IPS-20b (cell line): ENCODE measurements at regions not wholly inside any gene's neighbourhood (a gene's known extent, or its start where the extent isn't known, plus 50 kb on each side); places are given as distances from the start of the nearest gene placed in this dataset.

Source experiments
- H3K27ac ChIP-seq: one replicate; pipeline ENCODE4 v1.5.1; 2013; ENCODE audit warnings: low read length
- H3K27me3 ChIP-seq: 2 replicates; pipeline ENCODE4 v1.6.1; 2013; ENCODE audit warnings: mild to moderate bottlenecking, low read length, inconsistent platforms; ENCODE audit not compliant: insufficient read depth
- H3K36me3 ChIP-seq: 2 replicates; pipeline ENCODE4 v1.6.1; 2013; ENCODE audit warnings: low read depth, mild to moderate bottlenecking, inconsistent platforms, low read length, moderate library complexity; ENCODE audit not compliant: insufficient read depth
- H3K4me1 ChIP-seq: 2 replicates; pipeline ENCODE4 v1.6.1; 2013; ENCODE audit warnings: mild to moderate bottlenecking, control low read depth, inconsistent platforms, low read length, moderate library complexity; ENCODE audit not compliant: insufficient read depth
- H3K4me3 ChIP-seq: 2 replicates; pipeline ENCODE4 v1.5.1; 2013; ENCODE audit warnings: mild to moderate bottlenecking, low read length, inconsistent platforms
- H3K9ac ChIP-seq: 2 replicates; pipeline ENCODE4 v1.6.1; 2013; ENCODE audit warnings: low read depth, mild to moderate bottlenecking, inconsistent platforms, low read length, moderate library complexity
- H3K9me3 ChIP-seq: 2 replicates; pipeline ENCODE4 v1.6.1; 2013; ENCODE audit warnings: mild to moderate bottlenecking, low read depth, low read length, inconsistent platforms; ENCODE audit not compliant: insufficient read depth

GRCh38 chr13:86681223-86681622, 882.0 kb upstream of the SLITRK6 start:
- no peaks in the 10 kb centered on the region for H3K36me3 ChIP-seq
- H3K4me1 ChIP-seq = no peaks in the 10 kb centered on the region
- no peaks in the 10 kb centered on the region for H3K27me3 ChIP-seq
- H3K9ac ChIP-seq = no peak overlapping the region
- no peaks in the 10 kb centered on the region for H3K9me3 ChIP-seq
- H3K4me3 ChIP-seq = no peak overlapping the region
- no peak overlapping the region for H3K27ac ChIP-seq

GRCh38 chr13:86684402-86684801, 885.2 kb upstream of the SLITRK6 start:
- no peaks in the 10 kb centered on the region for H3K36me3 ChIP-seq
- no peak overlapping the region for H3K9ac ChIP-seq
- no peaks in the 10 kb centered on the region for H3K27me3 ChIP-seq
- H3K4me3 ChIP-seq = no peak overlapping the region
- no peaks in the 10 kb centered on the region for H3K4me1 ChIP-seq
- no peak overlapping the region for H3K27ac ChIP-seq
- H3K9me3 ChIP-seq = no peaks in the 10 kb centered on the region

- H3K27me3 ChIP-seq = no peaks in the 10 kb centered on the region
- no peaks in the 10 kb centered on the region for H3K4me1 ChIP-seq
- no peaks in the 10 kb centered on the region for H3K9me3 ChIP-seq
- H3K4me3 ChIP-seq = no peak overlapping the region
- H3K27ac ChIP-seq = no peak overlapping the region
- H3K9ac ChIP-seq = no peak overlapping the region
- no peaks in the 10 kb centered on the region for H3K36me3 ChIP-seq
Measured at GRCh38 chr13:86689911-86690310, 890.7 kb upstream of the SLITRK6 start.

GRCh38 chr13:86692291-86692690, 893.1 kb upstream of the SLITRK6 start:
- Histone ChIP-seq H3K36me3 (no peaks in the 10 kb centered on the region), H3K4me1 (no peaks in the 10 kb centered on the region), H3K27me3 (no peaks in the 10 kb centered on the region), H3K9me3 (no peaks in the 10 kb centered on the region), H3K9ac (no peak overlapping the region), H3K27ac (no peak overlapping the region), H3K4me3 (no peak overlapping the region)

- Histone ChIP-seq H3K27me3 (no peaks in the 10 kb centered on the region), H3K36me3 (no peaks in the 10 kb centered on the region), H3K9ac (no peak overlapping the region), H3K4me3 (no peak overlapping the region), H3K27ac (no peak overlapping the region), H3K4me1 (no peaks in the 10 kb centered on the region), H3K9me3 (no peaks in the 10 kb centered on the region)
Measured at GRCh38 chr13:86710013-86710412, 910.8 kb upstream of the SLITRK6 start.

- Histone ChIP-seq H3K4me3 (no peak overlapping the region), H3K9me3 (no peaks in the 10 kb centered on the region), H3K9ac (no peak overlapping the region), H3K27ac (no peak overlapping the region), H3K27me3 (no peaks in the 10 kb centered on the region), H3K4me1 (no peaks in the 10 kb centered on the region), H3K36me3 (no peaks in the 10 kb centered on the region)
Measured at GRCh38 chr13:86710896-86711295, 911.7 kb upstream of the SLITRK6 start.

GRCh38 chr13:86714495-86714894, 915.3 kb upstream of the SLITRK6 start:
- no peaks in the 10 kb centered on the region for H3K4me1 ChIP-seq
- no peaks in the 10 kb centered on the region for H3K27me3 ChIP-seq
- H3K27ac ChIP-seq = no peak overlapping the region
- no peak overlapping the region for H3K4me3 ChIP-seq
- H3K9me3 ChIP-seq = no peaks in the 10 kb centered on the region
- no peaks in the 10 kb centered on the region for H3K36me3 ChIP-seq
- no peak overlapping the region for H3K9ac ChIP-seq

GRCh38 chr13:86725105-86725504, 925.9 kb upstream of the SLITRK6 start:
- H3K9ac ChIP-seq = no peak overlapping the region
- no peaks in the 10 kb centered on the region for H3K4me1 ChIP-seq
- H3K4me3 ChIP-seq = no peak overlapping the region
- no peak overlapping the region for H3K27ac ChIP-seq
- no peaks in the 10 kb centered on the region for H3K9me3 ChIP-seq
- no peaks in the 10 kb centered on the region for H3K27me3 ChIP-seq
- H3K36me3 ChIP-seq = no peaks in the 10 kb centered on the region

GRCh38 chr13:86729206-86729605, 930.0 kb upstream of the SLITRK6 start:
- no peaks in the 10 kb centered on the region for H3K9me3 ChIP-seq
- H3K27me3 ChIP-seq = no peaks in the 10 kb centered on the region
- H3K4me1 ChIP-seq = no peaks in the 10 kb centered on the region
- no peak overlapping the region for H3K27ac ChIP-seq
- H3K4me3 ChIP-seq = no peak overlapping the region
- no peaks in the 10 kb centered on the region for H3K36me3 ChIP-seq
- H3K9ac ChIP-seq = no peak overlapping the region

GRCh38 chr13:86731987-86732386, 932.8 kb upstream of the SLITRK6 start:
- no peaks in the 10 kb centered on the region for H3K27me3 ChIP-seq
- H3K27ac ChIP-seq = no peak overlapping the region
- no peaks in the 10 kb centered on the region for H3K36me3 ChIP-seq
- no peaks in the 10 kb centered on the region for H3K9me3 ChIP-seq
- H3K4me3 ChIP-seq = no peak overlapping the region
- H3K4me1 ChIP-seq = no peaks in the 10 kb centered on the region
- no peak overlapping the region for H3K9ac ChIP-seq

GRCh38 chr13:86737334-86737932, 933.7 kb upstream of the SLITRK5 start:
- Histone ChIP-seq H3K9me3 (no peaks in the 10 kb centered on the region), H3K27ac (no peak overlapping the region), H3K4me1 (no peaks in the 10 kb centered on the region), H3K36me3 (no peaks in the 10 kb centered on the region), H3K4me3 (no peak overlapping the region), H3K27me3 (no peaks in the 10 kb centered on the region), H3K9ac (no peak overlapping the region)

GRCh38 chr13:86741762-86742285, 929.3 kb upstream of the SLITRK5 start:
- Histone ChIP-seq H3K27me3 (no peaks in the 10 kb centered on the region), H3K9ac (no peak overlapping the region), H3K36me3 (no peaks in the 10 kb centered on the region), H3K9me3 (no peaks in the 10 kb centered on the region), H3K4me1 (no peaks in the 10 kb centered on the region), H3K27ac (no peak overlapping the region), H3K4me3 (no peak overlapping the region)
